Lung microvascular endothelial cell (primary cell): ENCODE measurements at regions not wholly inside any gene's neighbourhood (a gene's known extent, or its start where the extent isn't known, plus 50 kb on each side); places are given as distances from the start of the nearest gene placed in this dataset.
"Not testable (repeated sequence)": the region's sequence is repeated elsewhere in the genome, so short reads cannot be mapped to it uniquely, and the experiment has no call there.

ENCODE experiments used
- DNase-seq, 2 donors: peaks; one replicate each; pipeline versions ENCODE4 v3.0.0 to v3.0.0-alpha.2; 2010; ENCODE audit warnings: low read depth in 2 of 2

- not testable (repeated sequence) for DNase-seq
Observed at GRCh38 chr13:52324831-52325230, 81.1 kb downstream of the THSD1 start.

- no peak for DNase-seq
Observed at GRCh38 chr13:52319876-52320275, 86.1 kb downstream of the THSD1 start.

- not testable (repeated sequence) for DNase-seq
Observed at GRCh38 chr13:52309833-52310232, 96.1 kb downstream of the THSD1 start.

- not testable (repeated sequence) for DNase-seq
Observed at GRCh38 chr13:52306336-52306735, 99.6 kb downstream of the THSD1 start.

GRCh38 chr13:52303098-52303497 lies 102.9 kb downstream of the THSD1 start:
- DNase-seq = not testable (repeated sequence)

GRCh38 chr13:52302688-52303087 lies 103.3 kb downstream of the THSD1 start:
- DNase-seq = not testable (repeated sequence)

- DNase-seq = not testable (repeated sequence)
Observed at GRCh38 chr13:52301810-52302400, 104.1 kb downstream of the THSD1 start.

- DNase-seq = not testable (repeated sequence)
Observed at GRCh38 chr13:52298079-52298661, 107.8 kb downstream of the THSD1 start.

GRCh38 chr13:52288891-52289290 lies 117.1 kb downstream of the THSD1 start:
- DNase-seq = not testable (repeated sequence)

GRCh38 chr13:52281387-52281786 lies 122.0 kb upstream of the NEK3 start:
- not testable (repeated sequence) for DNase-seq

GRCh38 chr13:52279408-52279807 lies 120.0 kb upstream of the NEK3 start:
- not testable (repeated sequence) for DNase-seq

- not testable (repeated sequence) for DNase-seq
Observed at GRCh38 chr13:52254299-52254698, 94.9 kb upstream of the NEK3 start.

GRCh38 chr13:52240752-52241151 lies 81.4 kb upstream of the NEK3 start:
- DNase-seq = not testable (repeated sequence)

GRCh38 chr13:52235900-52236595 lies 76.7 kb upstream of the NEK3 start:
- DNase-seq = peak; percentile 76

GRCh38 chr13:52234928-52235327 lies 75.5 kb upstream of the NEK3 start:
- DNase-seq = not testable (repeated sequence)

- peak in 1 of 2 donors; percentile 24 for DNase-seq
Observed at GRCh38 chr13:52223063-52223462, 63.7 kb upstream of the NEK3 start.

GRCh38 chr13:52213920-52214319 lies 54.5 kb upstream of the NEK3 start:
- not testable (repeated sequence) for DNase-seq

GRCh38 chr13:52212886-52213285 lies 53.5 kb upstream of the NEK3 start:
- DNase-seq = not testable (repeated sequence)

GRCh38 chr13:52211416-52211776 lies 52.0 kb upstream of the NEK3 start:
- not testable (repeated sequence) for DNase-seq

- DNase-seq = not testable (repeated sequence)
Observed at GRCh38 chr13:52210564-52211415, 51.4 kb upstream of the NEK3 start.
